NCI-H2196 (cell line): ENCODE measurements at regions not wholly inside any gene's neighbourhood (a gene's known extent, or its start where the extent isn't known, plus 50 kb on each side); places are given as distances from the start of the nearest gene placed in this dataset.
"Not testable (repeated sequence)": the region's sequence is repeated elsewhere in the genome, so short reads cannot be mapped to it uniquely, and the experiment has no call there.

Experiments
- DNase-seq: peaks from one replicate; lab custom pipeline; 2025; ENCODE audit not compliant: unreplicated experiment; lab: John Stamatoyannopoulos, UW

GRCh38 chr15:94968133-94968532 lies 736.8 kb downstream of the MCTP2 start:
- DNase-seq, result no peak

- DNase-seq, result no peak
Measured at GRCh38 chr15:94970096-94970495, 738.7 kb downstream of the MCTP2 start.

GRCh38 chr15:94970802-94971201 lies 739.4 kb downstream of the MCTP2 start:
- DNase-seq, result no peak

GRCh38 chr15:94972314-94972713 lies 741.0 kb downstream of the MCTP2 start:
- no peak for DNase-seq

- DNase-seq, result no peak
Measured at GRCh38 chr15:94987085-94987484, 755.7 kb downstream of the MCTP2 start.

- no peak for DNase-seq
Measured at GRCh38 chr15:94991718-94992117, 760.4 kb downstream of the MCTP2 start.

GRCh38 chr15:95009635-95010034 lies 778.3 kb downstream of the MCTP2 start:
- no peak for DNase-seq

- DNase-seq, result no peak
Measured at GRCh38 chr15:95013381-95013780, 782.0 kb downstream of the MCTP2 start.

GRCh38 chr15:95016511-95017229 lies 785.3 kb downstream of the MCTP2 start:
- no peak for DNase-seq

- DNase-seq, result no peak
Measured at GRCh38 chr15:95017666-95018328, 786.4 kb downstream of the MCTP2 start.

- DNase-seq, result no peak
Measured at GRCh38 chr15:95018888-95019545, 787.7 kb downstream of the MCTP2 start.

- no peak for DNase-seq
Measured at GRCh38 chr15:95019907-95020306, 788.5 kb downstream of the MCTP2 start.

GRCh38 chr15:95021816-95022215 lies 790.5 kb downstream of the MCTP2 start:
- DNase-seq, result no peak

GRCh38 chr15:95024351-95024750 lies 793.0 kb downstream of the MCTP2 start:
- DNase-seq, result no peak

- no peak for DNase-seq
Measured at GRCh38 chr15:95025924-95026728, 794.8 kb downstream of the MCTP2 start.

- no peak for DNase-seq
Measured at GRCh38 chr15:95027981-95028380, 796.6 kb downstream of the MCTP2 start.

GRCh38 chr15:95032156-95032555 lies 800.8 kb downstream of the MCTP2 start:
- DNase-seq, result no peak

GRCh38 chr15:95035106-95035505 lies 803.7 kb downstream of the MCTP2 start:
- no peak for DNase-seq

- DNase-seq, result no peak
Measured at GRCh38 chr15:95041297-95041696, 809.9 kb downstream of the MCTP2 start.

- DNase-seq, result not testable (repeated sequence)
Measured at GRCh38 chr15:95043236-95043932, 812.0 kb downstream of the MCTP2 start.

- no peak for DNase-seq
Measured at GRCh38 chr15:95043933-95044313, 812.6 kb downstream of the MCTP2 start.
